Mesothelial cell of epicardium (in vitro differentiated cells): ENCODE measurements at regions not wholly inside any gene's neighbourhood (a gene's known extent, or its start where the extent isn't known, plus 50 kb on each side); places are given as distances from the start of the nearest gene placed in this dataset.

ENCODE experiments used
- DNase-seq, 2 experiments: peaks; one replicate each; pipeline ENCODE4 v3.0.0; 2021; ENCODE audit warnings: low spot score in 2 of 2; ENCODE audit not compliant: unreplicated experiment in 2 of 2
- H3K27ac Mint-ChIP-seq: 2 replicates; pipeline ENCODE4 v1.8.0; 2021; ENCODE audit warnings: mixed read lengths
- H3K27me3 Mint-ChIP-seq: 2 replicates; pipeline ENCODE4 v1.8.0; 2021; ENCODE audit warnings: low read depth, mixed read lengths
- H3K36me3 Mint-ChIP-seq: 2 replicates; pipeline ENCODE4 v1.8.0; 2021; ENCODE audit warnings: mixed read lengths
- H3K4me1 Mint-ChIP-seq: 2 replicates; pipeline ENCODE4 v1.8.0; 2021; ENCODE audit warnings: mixed read lengths
- H3K4me3 Mint-ChIP-seq: 2 replicates; pipeline ENCODE4 v1.8.0; 2021; ENCODE audit warnings: mild to moderate bottlenecking, moderate library complexity, mixed read lengths
- H3K9me3 Mint-ChIP-seq: 2 replicates; pipeline ENCODE4 v1.8.0; 2021; ENCODE audit warnings: mixed read lengths
- TF ChIP-seq, protein P1 (sequence below): fragments of 200-600 bp; sonication (generic); IDR thresholded peaks from one replicate; pipeline ENCODE4 v1.5.0; 2021; ENCODE audit warnings: antibody characterized with exemption; ENCODE audit not compliant: unreplicated experiment

DNA sequence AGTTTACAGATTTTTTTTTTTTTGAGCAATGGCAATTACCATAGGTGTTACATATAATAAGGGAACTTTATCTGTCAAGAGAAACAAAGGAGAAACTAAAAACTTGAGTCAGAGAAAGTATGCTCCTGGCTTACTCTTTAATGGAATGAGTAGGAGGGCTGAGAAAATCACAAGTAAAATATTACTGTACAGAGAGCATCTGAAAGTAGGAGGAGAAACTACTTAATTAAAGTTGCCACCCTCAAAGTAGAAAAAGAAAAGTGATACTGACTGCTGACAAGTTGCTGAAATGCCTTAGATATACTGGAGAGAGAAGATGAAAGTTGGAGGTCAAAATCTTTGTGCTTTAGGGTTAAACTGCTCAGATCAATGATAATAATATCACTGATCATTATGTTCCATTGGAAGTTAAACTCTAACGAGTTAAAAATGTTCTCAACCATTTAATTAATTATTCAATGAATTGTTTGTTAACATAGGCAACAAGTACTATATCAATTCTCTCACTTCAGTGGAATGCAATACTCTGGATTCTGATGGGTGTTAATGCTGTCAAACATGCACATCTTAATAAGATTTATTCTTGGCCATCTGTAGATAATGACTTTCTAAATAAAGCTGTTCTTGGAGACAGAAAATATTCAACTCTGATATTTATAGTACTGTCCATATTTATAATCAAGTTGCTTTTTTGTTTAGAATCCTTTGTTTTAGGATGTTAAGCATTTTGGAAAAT, 61.2 kb upstream of the CAMK2D start:
- DNase-seq = no peak
- Mint-ChIP-seq H3K27me3 (no peaks in the 10 kb centered on the region), H3K36me3 (no peaks in the 10 kb centered on the region), H3K27ac (peak overlapping the region; percentile 26), H3K4me3 (no peak overlapping the region), H3K9me3 (peaks cover under 1% of the 10 kb centered on the region), H3K4me1 (peaks cover 24% of the 10 kb centered on the region)
- TF ChIP-seq, protein P1, sequence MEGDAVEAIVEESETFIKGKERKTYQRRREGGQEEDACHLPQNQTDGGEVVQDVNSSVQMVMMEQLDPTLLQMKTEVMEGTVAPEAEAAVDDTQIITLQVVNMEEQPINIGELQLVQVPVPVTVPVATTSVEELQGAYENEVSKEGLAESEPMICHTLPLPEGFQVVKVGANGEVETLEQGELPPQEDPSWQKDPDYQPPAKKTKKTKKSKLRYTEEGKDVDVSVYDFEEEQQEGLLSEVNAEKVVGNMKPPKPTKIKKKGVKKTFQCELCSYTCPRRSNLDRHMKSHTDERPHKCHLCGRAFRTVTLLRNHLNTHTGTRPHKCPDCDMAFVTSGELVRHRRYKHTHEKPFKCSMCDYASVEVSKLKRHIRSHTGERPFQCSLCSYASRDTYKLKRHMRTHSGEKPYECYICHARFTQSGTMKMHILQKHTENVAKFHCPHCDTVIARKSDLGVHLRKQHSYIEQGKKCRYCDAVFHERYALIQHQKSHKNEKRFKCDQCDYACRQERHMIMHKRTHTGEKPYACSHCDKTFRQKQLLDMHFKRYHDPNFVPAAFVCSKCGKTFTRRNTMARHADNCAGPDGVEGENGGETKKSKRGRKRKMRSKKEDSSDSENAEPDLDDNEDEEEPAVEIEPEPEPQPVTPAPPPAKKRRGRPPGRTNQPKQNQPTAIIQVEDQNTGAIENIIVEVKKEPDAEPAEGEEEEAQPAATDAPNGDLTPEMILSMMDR = no peak

GRCh38 chr4:113821856-113822255, 60.3 kb upstream of the CAMK2D start:
- peak overlapping the region; percentile 82 for H3K27ac Mint-ChIP-seq
- peaks cover 8% of the 10 kb centered on the region for H3K9me3 Mint-ChIP-seq
- H3K27me3 Mint-ChIP-seq = no peaks in the 10 kb centered on the region
- peaks cover 24% of the 10 kb centered on the region for H3K4me1 Mint-ChIP-seq
- TF ChIP-seq, protein P1 = no peak
- no peak for DNase-seq
- no peaks in the 10 kb centered on the region for H3K36me3 Mint-ChIP-seq
- H3K4me3 Mint-ChIP-seq = no peak overlapping the region

DNA sequence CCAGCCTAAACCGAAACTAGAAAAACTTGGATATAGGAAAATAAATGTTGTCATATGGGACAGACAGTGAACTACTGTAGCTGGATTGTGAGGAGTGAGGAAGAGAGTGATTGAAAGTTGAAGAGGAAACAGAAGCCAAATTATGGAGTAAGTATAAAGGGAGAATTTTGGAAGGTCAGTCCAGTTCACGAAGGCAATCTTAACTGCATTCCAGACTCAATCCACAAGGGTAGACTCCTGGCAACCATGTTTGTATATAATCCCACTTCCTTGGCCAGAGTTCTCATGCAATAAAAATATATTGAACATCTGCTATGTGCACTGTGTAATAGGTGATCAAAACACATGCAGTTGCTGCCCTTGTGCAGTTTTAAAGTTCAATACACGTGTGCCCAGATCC, 58.6 kb upstream of the CAMK2D start:
- Mint-ChIP-seq H3K4me1 (peaks cover 18% of the 10 kb centered on the region), H3K36me3 (no peaks in the 10 kb centered on the region), H3K4me3 (no peak overlapping the region), H3K27ac (no peak overlapping the region), H3K27me3 (no peaks in the 10 kb centered on the region), H3K9me3 (peaks cover 14% of the 10 kb centered on the region)
- TF ChIP-seq, protein P1 = no peak
- no peak for DNase-seq

- no peak for DNase-seq
- peaks cover 14% of the 10 kb centered on the region for H3K9me3 Mint-ChIP-seq
- H3K27ac Mint-ChIP-seq = no peak overlapping the region
- TF ChIP-seq, protein P1 = no peak
- H3K4me1 Mint-ChIP-seq = no peaks in the 10 kb centered on the region
- no peaks in the 10 kb centered on the region for H3K27me3 Mint-ChIP-seq
- no peaks in the 10 kb centered on the region for H3K36me3 Mint-ChIP-seq
- H3K4me3 Mint-ChIP-seq = no peak overlapping the region
Observed at GRCh38 chr4:113815826-113816225, 54.3 kb upstream of the CAMK2D start.

GRCh38 chr4:113811359-113811758, 49.8 kb upstream of the CAMK2D start:
- Mint-ChIP-seq H3K27ac (no peak overlapping the region), H3K4me1 (no peaks in the 10 kb centered on the region), H3K4me3 (no peak overlapping the region), H3K9me3 (peaks cover 5% of the 10 kb centered on the region), H3K36me3 (no peaks in the 10 kb centered on the region), H3K27me3 (no peaks in the 10 kb centered on the region)
- no peak for DNase-seq
- TF ChIP-seq, protein P1 = no peak
